Stimulated activated CD4-positive, alpha-beta T cell treated with anti-CD3 and anti-CD28 coated beads, Interleukin-2, amount 100 ng/mL, for 48 hours (primary cell): ENCODE measurements at regions not wholly inside any gene's neighbourhood (a gene's known extent, or its start where the extent isn't known, plus 50 kb on each side); places are given as distances from the start of the nearest gene placed in this dataset.

Source experiments
- DNase-seq, 2 donors: peaks; one replicate each; pipeline ENCODE4 v3.0.0-alpha.2; 2020

DNA sequence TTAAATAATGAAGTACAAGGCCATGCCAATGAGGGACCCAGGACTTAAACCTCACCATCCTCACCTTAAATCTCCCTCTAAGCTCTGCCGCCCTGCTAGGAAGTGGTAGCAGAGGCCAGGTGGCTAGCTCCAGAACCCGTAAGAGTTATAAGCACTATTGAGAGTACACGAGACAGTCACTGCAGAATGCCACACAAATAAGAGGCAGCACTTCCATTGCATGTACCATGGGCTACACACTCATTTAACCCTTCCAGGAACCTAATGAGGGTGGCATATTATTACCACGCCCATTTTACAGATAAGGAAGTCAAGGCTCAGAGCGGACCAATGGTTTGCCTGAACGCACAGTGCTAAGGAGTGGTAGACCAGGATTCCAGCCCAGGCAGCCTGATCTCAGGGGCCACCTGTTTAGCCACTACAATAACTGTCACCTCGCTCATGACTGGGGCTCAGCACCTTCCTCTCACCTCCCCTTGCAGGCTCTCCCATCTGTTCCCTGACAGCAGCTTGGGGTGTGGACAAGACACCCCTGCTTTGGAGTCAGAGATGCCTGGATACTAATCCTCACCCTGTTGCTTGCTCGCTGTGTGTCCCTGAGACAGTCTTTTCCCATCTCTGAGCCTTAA is 54.8 kb upstream of the ID3 start:
- no peak for DNase-seq

DNA sequence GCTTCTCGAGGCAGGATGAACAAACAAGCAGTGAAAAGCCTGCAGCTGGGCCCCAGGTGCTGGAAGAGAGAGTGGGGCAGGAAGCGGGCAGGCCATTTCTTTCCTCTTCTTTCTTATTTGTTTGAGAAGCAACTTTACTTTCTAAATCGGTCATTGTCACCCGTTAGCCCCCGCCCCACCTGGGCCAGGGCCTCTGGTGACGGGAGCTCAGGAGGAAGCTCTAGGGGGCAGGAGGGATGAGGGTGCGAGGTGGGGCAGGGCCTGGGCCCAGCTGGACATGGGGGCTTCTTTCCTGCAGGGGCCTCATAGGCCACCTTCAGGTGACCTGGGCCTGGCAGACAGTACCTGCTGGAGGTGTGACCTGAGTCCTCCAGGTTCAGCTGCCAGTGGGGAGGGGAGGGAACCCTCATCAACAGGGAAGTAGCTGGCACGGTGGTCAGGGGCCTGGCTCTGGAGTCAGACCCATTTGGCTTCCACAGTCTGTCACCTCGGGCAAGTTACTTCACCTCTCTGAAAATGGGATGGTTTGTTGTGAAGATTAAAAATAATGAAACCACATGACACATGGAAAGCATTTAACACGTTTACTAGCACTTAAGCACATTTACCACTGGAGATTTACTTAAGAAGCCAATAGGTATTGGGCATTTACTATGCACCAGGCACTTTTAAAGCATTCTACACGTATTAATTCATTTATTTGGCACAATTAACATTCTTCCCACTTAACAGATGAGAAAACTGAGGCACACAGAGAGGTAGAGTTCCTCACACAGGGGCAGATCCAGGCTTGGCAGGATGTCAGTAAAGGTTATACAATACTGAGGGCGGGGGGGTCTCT is 54.1 kb upstream of the ID3 start:
- DNase-seq = no peak

DNA sequence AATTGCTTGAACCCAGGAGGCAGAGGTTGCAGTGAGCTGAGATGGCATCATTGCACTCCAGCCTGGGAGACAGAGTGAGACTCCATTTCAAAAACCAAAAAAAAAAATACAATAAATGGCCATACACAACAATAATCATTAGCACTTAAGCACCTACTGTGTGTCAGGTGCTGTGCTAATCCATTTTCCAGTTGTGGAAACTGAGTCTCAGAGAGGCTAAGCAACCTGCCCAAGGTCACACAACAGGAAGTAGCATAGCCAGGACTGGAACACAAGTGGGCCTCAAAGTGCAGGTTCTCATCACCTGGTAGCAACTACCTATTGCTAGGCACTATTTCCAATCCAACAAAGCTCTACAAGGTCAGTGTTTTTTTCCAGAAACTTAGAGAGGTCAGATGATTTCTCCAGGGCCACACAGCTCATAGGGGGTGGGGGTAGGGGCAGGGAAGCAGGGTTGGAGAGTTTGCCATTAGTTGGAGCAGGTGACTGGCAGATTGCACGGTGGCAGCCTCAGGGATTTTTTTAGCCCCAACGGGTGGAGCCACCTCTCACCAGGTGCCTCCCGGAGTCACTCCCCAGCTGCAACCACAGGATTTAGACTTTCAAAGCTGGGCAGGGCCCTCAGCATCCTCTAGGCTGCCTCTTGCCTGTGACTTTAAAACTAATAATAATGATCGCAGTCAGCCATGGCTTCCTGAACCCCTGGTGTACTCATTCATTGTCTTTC is 52.5 kb upstream of the ID3 start:
- DNase-seq = no peak

DNA sequence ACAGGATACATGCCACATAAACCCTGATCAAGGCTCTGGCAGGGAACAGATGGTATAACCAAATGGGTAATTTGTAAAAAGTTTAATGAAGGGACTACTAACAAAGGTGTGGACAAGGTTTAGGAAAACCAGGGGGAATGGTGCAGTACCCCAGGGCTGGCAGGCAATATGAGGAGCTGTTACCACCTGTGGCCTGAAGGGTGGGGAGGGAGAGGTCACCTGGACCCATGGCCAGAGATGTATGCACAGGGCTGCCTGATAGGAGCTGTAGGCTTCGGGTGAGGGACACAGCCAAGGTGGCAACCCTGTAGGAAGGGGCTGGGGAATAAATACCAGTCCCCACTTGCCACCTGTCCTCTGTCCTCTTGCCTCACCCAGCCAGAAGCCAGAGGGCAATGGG is 51.4 kb upstream of the ID3 start:
- DNase-seq = no peak

DNA sequence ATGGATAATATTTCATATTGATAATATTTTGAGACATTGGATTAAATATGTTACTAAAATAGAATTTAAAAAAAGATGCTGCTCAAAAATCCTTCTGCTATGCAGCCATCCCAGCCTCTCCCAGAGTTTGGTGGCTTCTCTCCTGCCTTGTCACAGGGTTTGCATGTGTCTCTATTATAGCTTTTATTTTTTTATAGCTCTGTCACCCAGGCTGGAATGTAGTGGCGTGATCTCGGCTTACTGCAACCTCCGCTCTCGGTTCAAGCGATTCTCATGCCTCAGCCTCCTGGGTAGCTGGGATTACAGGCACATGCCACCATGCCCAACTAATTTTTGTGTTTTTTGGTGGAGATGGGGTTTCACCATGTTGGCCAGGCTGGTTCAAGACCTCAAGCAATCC is 50.7 kb upstream of the ID3 start:
- DNase-seq = no peak
